ENCODE measurements at regions not wholly inside any gene's neighbourhood (a gene's known extent, or its start where the extent isn't known, plus 50 kb on each side); places are given as distances from the start of the nearest gene placed in this dataset.

GRCh38 chr3:109804697-109805096 lies 467.4 kb upstream of the DPPA4 start:
- ATAC-seq (replicated peaks) = peak; percentile 50
- Mint-ChIP-seq H3K27ac (no peak overlapping the region), H3K4me3 (peak overlapping the region; percentile 2)

GRCh38 chr3:109806929-109807328 lies 469.6 kb upstream of the DPPA4 start:
- peak; percentile 93 for ATAC-seq (replicated peaks)
- Mint-ChIP-seq H3K4me3 (peak overlapping the region; percentile 54), H3K27ac (peak overlapping the region; percentile 66), H3K36me3 (ENCODE audit: low read depth) (no peaks in the 10 kb centered on the region), H3K27me3 (no peaks in the 10 kb centered on the region), H3K4me1 (peaks cover 19% of the 10 kb centered on the region), H3K9me3 (peaks cover 2% of the 10 kb centered on the region)

More at GRCh38 chr3:109804697-109805096, 467.4 kb upstream of the DPPA4 start:
- Mint-ChIP-seq H3K27me3 (no peaks in the 10 kb centered on the region), H3K9me3 (peaks cover 4% of the 10 kb centered on the region), H3K4me1 (peaks cover 19% of the 10 kb centered on the region), H3K36me3 (ENCODE audit: low read depth) (no peaks in the 10 kb centered on the region)

- Mint-ChIP-seq H3K4me1 (peaks cover 19% of the 10 kb centered on the region), H3K4me3 (no peak overlapping the region), H3K27ac (no peak overlapping the region), H3K9me3 (peaks cover 14% of the 10 kb centered on the region), H3K27me3 (no peaks in the 10 kb centered on the region), H3K36me3 (ENCODE audit: low read depth) (no peaks in the 10 kb centered on the region)
- no peak for ATAC-seq (replicated peaks)
These were observed 472.2 kb upstream of the DPPA4 start for GRCh38 chr3:109809513-109809912.

- Mint-ChIP-seq H3K9me3 (peaks cover 8% of the 10 kb centered on the region), H3K4me1 (no peaks in the 10 kb centered on the region), H3K4me3 (no peak overlapping the region), H3K27ac (no peak overlapping the region), H3K36me3 (ENCODE audit: low read depth) (no peaks in the 10 kb centered on the region), H3K27me3 (no peaks in the 10 kb centered on the region)
- no peak for ATAC-seq (replicated peaks)
These were observed 480.7 kb upstream of the DPPA4 start for GRCh38 chr3:109818081-109818480.

- H3K9me3 Mint-ChIP-seq = no peaks in the 10 kb centered on the region
- no peak for ATAC-seq (replicated peaks)
- no peak overlapping the region for H3K27ac Mint-ChIP-seq
- no peaks in the 10 kb centered on the region for H3K4me1 Mint-ChIP-seq
- H3K27me3 Mint-ChIP-seq = no peaks in the 10 kb centered on the region
- H3K36me3 Mint-ChIP-seq (ENCODE audit: low read depth) = no peaks in the 10 kb centered on the region
- no peak overlapping the region for H3K4me3 Mint-ChIP-seq
These were observed 482.4 kb upstream of the DPPA4 start for GRCh38 chr3:109819734-109820133.

- no peaks in the 10 kb centered on the region for H3K4me1 Mint-ChIP-seq
- no peak overlapping the region for H3K4me3 Mint-ChIP-seq
- H3K9me3 Mint-ChIP-seq = no peaks in the 10 kb centered on the region
- H3K36me3 Mint-ChIP-seq (ENCODE audit: low read depth) = no peaks in the 10 kb centered on the region
- no peak for ATAC-seq (replicated peaks)
- no peaks in the 10 kb centered on the region for H3K27me3 Mint-ChIP-seq
- H3K27ac Mint-ChIP-seq = no peak overlapping the region
These were observed 488.8 kb upstream of the DPPA4 start for GRCh38 chr3:109825971-109826810.

GRCh38 chr3:109831403-109831802 lies 494.1 kb upstream of the DPPA4 start:
- Mint-ChIP-seq H3K27me3 (no peaks in the 10 kb centered on the region), H3K4me1 (no peaks in the 10 kb centered on the region), H3K9me3 (no peaks in the 10 kb centered on the region), H3K36me3 (ENCODE audit: low read depth) (no peaks in the 10 kb centered on the region), H3K4me3 (no peak overlapping the region), H3K27ac (no peak overlapping the region)
- ATAC-seq (replicated peaks) = no peak

- Mint-ChIP-seq H3K9me3 (no peaks in the 10 kb centered on the region), H3K27me3 (no peaks in the 10 kb centered on the region), H3K4me1 (no peaks in the 10 kb centered on the region), H3K36me3 (ENCODE audit: low read depth) (no peaks in the 10 kb centered on the region), H3K4me3 (no peak overlapping the region), H3K27ac (no peak overlapping the region)
- no peak for ATAC-seq (replicated peaks)
These were observed 498.6 kb upstream of the DPPA4 start for GRCh38 chr3:109835958-109836357.

GRCh38 chr3:109851854-109852253 lies 514.5 kb upstream of the DPPA4 start:
- H3K27ac Mint-ChIP-seq = no peak overlapping the region
- H3K4me3 Mint-ChIP-seq = peak overlapping the region; percentile 33
- peaks cover 18% of the 10 kb centered on the region for H3K4me1 Mint-ChIP-seq
- H3K36me3 Mint-ChIP-seq (ENCODE audit: low read depth) = no peaks in the 10 kb centered on the region
- peak; percentile 78 for ATAC-seq (replicated peaks)
- no peaks in the 10 kb centered on the region for H3K27me3 Mint-ChIP-seq
- H3K9me3 Mint-ChIP-seq = peaks cover 21% of the 10 kb centered on the region

- Mint-ChIP-seq H3K4me3 (peak overlapping the region; percentile 33), H3K4me1 (peaks cover 18% of the 10 kb centered on the region), H3K36me3 (ENCODE audit: low read depth) (no peaks in the 10 kb centered on the region), H3K9me3 (peaks cover 21% of the 10 kb centered on the region), H3K27ac (no peak overlapping the region), H3K27me3 (no peaks in the 10 kb centered on the region)
- ATAC-seq (replicated peaks) = peak; percentile 69
These were observed 514.9 kb upstream of the DPPA4 start for GRCh38 chr3:109852283-109852682.

GRCh38 chr3:109853077-109853731 lies 515.9 kb upstream of the DPPA4 start:
- Mint-ChIP-seq H3K36me3 (ENCODE audit: low read depth) (no peaks in the 10 kb centered on the region), H3K27me3 (no peaks in the 10 kb centered on the region), H3K27ac (no peak overlapping the region), H3K4me1 (peaks cover 18% of the 10 kb centered on the region), H3K9me3 (peaks cover 24% of the 10 kb centered on the region), H3K4me3 (no peak overlapping the region)
- ATAC-seq (replicated peaks) = no peak

- Mint-ChIP-seq H3K36me3 (ENCODE audit: low read depth) (no peaks in the 10 kb centered on the region), H3K4me1 (no peaks in the 10 kb centered on the region), H3K27ac (no peak overlapping the region), H3K27me3 (no peaks in the 10 kb centered on the region), H3K9me3 (no peaks in the 10 kb centered on the region), H3K4me3 (no peak overlapping the region)
- ATAC-seq (replicated peaks) = no peak
These were observed 526.4 kb upstream of the DPPA4 start for GRCh38 chr3:109863701-109864100.

GRCh38 chr3:109864452-109864851 lies 527.1 kb upstream of the DPPA4 start:
- Mint-ChIP-seq H3K4me1 (no peaks in the 10 kb centered on the region), H3K4me3 (no peak overlapping the region), H3K27me3 (no peaks in the 10 kb centered on the region), H3K27ac (no peak overlapping the region), H3K9me3 (no peaks in the 10 kb centered on the region), H3K36me3 (ENCODE audit: low read depth) (no peaks in the 10 kb centered on the region)
- ATAC-seq (replicated peaks) = no peak

GRCh38 chr3:109869586-109869985 lies 532.2 kb upstream of the DPPA4 start:
- Mint-ChIP-seq H3K27ac (no peak overlapping the region), H3K9me3 (no peaks in the 10 kb centered on the region), H3K27me3 (no peaks in the 10 kb centered on the region), H3K4me3 (no peak overlapping the region), H3K36me3 (ENCODE audit: low read depth) (no peaks in the 10 kb centered on the region), H3K4me1 (no peaks in the 10 kb centered on the region)
- no peak for ATAC-seq (replicated peaks)
